HEK293 (cell line): ENCODE measurements at regions not wholly inside any gene's neighbourhood (a gene's known extent, or its start where the extent isn't known, plus 50 kb on each side); places are given as distances from the start of the nearest gene placed in this dataset.

Experiments
- CTCF ChIA-PET: fragments of 350-600 bp; formaldehyde crosslinking; extraction: SDS; loops from one replicate; lab custom pipeline; 2021; ENCODE audit warnings: antibody characterized with exemption; lab: Yijun Ruan, JAX
- POLR2A ChIA-PET: fragments of 300-600 bp; formaldehyde crosslinking; extraction: SDS; loops from one replicate; lab custom pipeline; 2020; ENCODE audit warnings: antibody characterized with exemption, inconsistent platforms; lab: Yijun Ruan, JAX
- H3K27ac ChIP-seq: fragments of 200-500 bp; sonication (Bioruptor generic); 2 replicates; pipeline ENCODE4 v1.5.1; 2014; ENCODE audit warnings: low read depth, low read length, control low read depth, inconsistent platforms; ENCODE audit errors: extremely low read depth
- H3K36me3 ChIP-seq, 2 experiments: fragments of 200-500 bp in 1 of 2; sonication (Bioruptor generic) in 1 of 2; 1 replicate in 1 of 2; 2 replicates in 1 of 2; pipeline ENCODE4 v1.5.1; 2014 to 2017; ENCODE audit warnings: inconsistent platforms in 2 of 2, low read length in 2 of 2; ENCODE audit not compliant: control insufficient read depth in 2 of 2, insufficient read depth in 1 of 2
- H3K4me1 ChIP-seq: fragments of 200-500 bp; sonication (Bioruptor generic); 2 replicates; pipeline ENCODE4 v1.5.1; 2014; ENCODE audit warnings: mild to moderate bottlenecking, low read length, inconsistent platforms; ENCODE audit not compliant: control insufficient read depth, insufficient read depth
- H3K4me3 ChIP-seq: 2 replicates; pipeline ENCODE4 v1.5.1; 2011; ENCODE audit warnings: low read depth, mild to moderate bottlenecking, control low read depth, low read length, moderate library complexity
- H3K9me3 ChIP-seq: fragments of 200-500 bp; sonication (Bioruptor generic); 2 replicates; pipeline ENCODE4 v1.5.1; 2014; ENCODE audit warnings: low read depth, low read length, inconsistent platforms; ENCODE audit not compliant: control insufficient read depth, insufficient read depth
- BCL11A ChIP-seq: fragments of 450-650 bp; formaldehyde crosslinking; IDR thresholded peaks from 2 replicates; pipeline ENCODE4 v1.5.1; 2016; ENCODE audit warnings: low read depth, missing biosample characterization, missing genetic modification characterization
- KLF1 ChIP-seq: fragments of 450-650 bp; formaldehyde crosslinking; IDR thresholded peaks from 2 replicates; pipeline ENCODE4 v1.5.1; 2016; ENCODE audit warnings: missing biosample characterization, missing genetic modification characterization
- MZF1 ChIP-seq: fragments of 450-650 bp; formaldehyde crosslinking; IDR thresholded peaks from 2 replicates; pipeline ENCODE4 v1.5.1; 2017; ENCODE audit warnings: missing biosample characterization, missing genetic modification characterization, borderline replicate concordance
- RBAK ChIP-seq: fragments of 450-650 bp; formaldehyde crosslinking; IDR thresholded peaks from 2 replicates; pipeline ENCODE4 v1.5.1; 2016; ENCODE audit warnings: missing biosample characterization, missing genetic modification characterization
- SP7 ChIP-seq: fragments of 450-650 bp; formaldehyde crosslinking; IDR thresholded peaks from 2 replicates; pipeline ENCODE4 v1.5.1; 2016; ENCODE audit warnings: missing biosample characterization, missing genetic modification characterization
- WT1 ChIP-seq: fragments of 450-650 bp; formaldehyde crosslinking; IDR thresholded peaks from 2 replicates; pipeline ENCODE4 v1.5.1; 2016; ENCODE audit warnings: missing biosample characterization, missing genetic modification characterization
- ZBTB20 ChIP-seq: fragments of 450-650 bp; formaldehyde crosslinking; IDR thresholded peaks from 2 replicates; pipeline ENCODE4 v1.5.1; 2016; ENCODE audit warnings: missing biosample characterization, missing genetic modification characterization
- ZBTB21 ChIP-seq: fragments of 450-650 bp; formaldehyde crosslinking; IDR thresholded peaks from 2 replicates; pipeline ENCODE4 v1.5.1; 2017; ENCODE audit warnings: missing biosample characterization, missing genetic modification characterization
- ZNF10 ChIP-seq: fragments of 450-650 bp; formaldehyde crosslinking; IDR thresholded peaks from 2 replicates; pipeline ENCODE4 v1.5.1; 2017; ENCODE audit warnings: missing biosample characterization, missing genetic modification characterization
- ZNF155 ChIP-seq: fragments of 450-650 bp; formaldehyde crosslinking; IDR thresholded peaks from 2 replicates; pipeline ENCODE4 v1.5.1; 2016; ENCODE audit warnings: missing biosample characterization, missing genetic modification characterization
- ZNF175 ChIP-seq: fragments of 450-650 bp; formaldehyde crosslinking; IDR thresholded peaks from 2 replicates; pipeline ENCODE4 v1.5.1; 2016; ENCODE audit warnings: missing biosample characterization, missing genetic modification characterization
- ZNF248 ChIP-seq: fragments of 450-650 bp; formaldehyde crosslinking; IDR thresholded peaks from 2 replicates; pipeline ENCODE4 v1.5.1; 2017; ENCODE audit warnings: missing biosample characterization, missing genetic modification characterization
- ZNF266 ChIP-seq: fragments of 450-650 bp; formaldehyde crosslinking; IDR thresholded peaks from 2 replicates; pipeline ENCODE4 v1.5.1; 2016; ENCODE audit warnings: missing biosample characterization, missing genetic modification characterization, low read depth
- ZNF354C ChIP-seq: fragments of 450-650 bp; formaldehyde crosslinking; IDR thresholded peaks from 2 replicates; pipeline ENCODE4 v1.5.1; 2016; ENCODE audit warnings: missing biosample characterization, missing genetic modification characterization, low read depth, borderline replicate concordance
- ZNF530 ChIP-seq: fragments of 450-650 bp; formaldehyde crosslinking; IDR thresholded peaks from 2 replicates; pipeline ENCODE4 v1.5.1; 2016; ENCODE audit warnings: low read depth, missing biosample characterization, missing genetic modification characterization
- ZNF548 ChIP-seq: fragments of 450-650 bp; formaldehyde crosslinking; IDR thresholded peaks from 2 replicates; pipeline ENCODE4 v1.5.1; 2016; ENCODE audit warnings: missing biosample characterization, missing genetic modification characterization
- ZNF585B ChIP-seq: fragments of 450-650 bp; formaldehyde crosslinking; IDR thresholded peaks from 2 replicates; pipeline ENCODE4 v1.5.1; 2016; ENCODE audit warnings: missing biosample characterization, missing genetic modification characterization
- ZNF610 ChIP-seq: fragments of 450-650 bp; formaldehyde crosslinking; IDR thresholded peaks from 2 replicates; pipeline ENCODE4 v1.5.1; 2016; ENCODE audit warnings: missing biosample characterization, missing genetic modification characterization, borderline replicate concordance
- ZNF621 ChIP-seq: fragments of 450-650 bp; formaldehyde crosslinking; IDR thresholded peaks from 2 replicates; pipeline ENCODE4 v1.5.1; 2017; ENCODE audit warnings: missing biosample characterization, missing genetic modification characterization
- ZNF768 ChIP-seq: fragments of 450-650 bp; formaldehyde crosslinking; IDR thresholded peaks from 2 replicates; pipeline ENCODE4 v1.5.1; 2018; ENCODE audit warnings: missing biosample characterization, mild to moderate bottlenecking, missing genetic modification characterization
- ZNF791 ChIP-seq: fragments of 450-650 bp; formaldehyde crosslinking; IDR thresholded peaks from 2 replicates; pipeline ENCODE4 v1.5.1; 2016; ENCODE audit warnings: missing biosample characterization, missing genetic modification characterization
- ZNF830 ChIP-seq: fragments of 450-650 bp; IDR thresholded peaks from 2 replicates; pipeline ENCODE4 v1.5.0; 2018; ENCODE audit warnings: missing biosample characterization, missing genetic modification characterization, low read depth, mild to moderate bottlenecking, moderate library complexity
- ZSCAN16 ChIP-seq: fragments of 450-650 bp; formaldehyde crosslinking; IDR thresholded peaks from 2 replicates; pipeline ENCODE4 v1.5.1; 2016; ENCODE audit warnings: missing biosample characterization, missing genetic modification characterization
- TF ChIP-seq, protein P1 (sequence below): fragments of 450-650 bp; formaldehyde crosslinking; IDR thresholded peaks from 2 replicates; pipeline ENCODE4 v1.5.1; 2016; ENCODE audit warnings: missing biosample characterization, missing genetic modification characterization
- TF ChIP-seq, protein P2 (sequence below): fragments of 450-650 bp; formaldehyde crosslinking; conservative IDR thresholded peaks from 2 replicates; pipeline ENCODE4 v1.5.1; 2016; ENCODE audit warnings: low read depth, missing biosample characterization, missing genetic modification characterization

DNA sequence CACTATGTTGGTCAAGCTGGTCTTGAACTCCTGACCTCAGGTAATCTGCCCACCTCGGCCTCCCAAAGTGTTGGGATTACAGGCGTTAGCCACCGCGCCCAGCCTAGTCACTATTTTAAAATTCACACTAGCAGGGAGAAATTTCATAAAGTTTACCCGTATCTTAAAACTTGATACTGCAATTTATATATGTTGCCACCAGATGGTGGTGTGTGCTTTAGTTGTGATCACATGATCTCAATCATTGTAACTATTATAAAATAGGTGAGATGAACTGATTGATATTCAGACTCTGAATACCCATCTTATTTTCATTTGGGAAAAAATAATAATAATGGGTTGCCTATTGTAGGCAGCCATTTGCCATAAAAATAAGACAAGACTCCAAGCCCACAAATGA is 1330.4 kb upstream of the WWC1 start (continued):
- TF ChIP-seq ZBTB20 (tag by site-specific recombination) (no peak), ZNF830 (tag by site-specific recombination) (no peak)

DNA sequence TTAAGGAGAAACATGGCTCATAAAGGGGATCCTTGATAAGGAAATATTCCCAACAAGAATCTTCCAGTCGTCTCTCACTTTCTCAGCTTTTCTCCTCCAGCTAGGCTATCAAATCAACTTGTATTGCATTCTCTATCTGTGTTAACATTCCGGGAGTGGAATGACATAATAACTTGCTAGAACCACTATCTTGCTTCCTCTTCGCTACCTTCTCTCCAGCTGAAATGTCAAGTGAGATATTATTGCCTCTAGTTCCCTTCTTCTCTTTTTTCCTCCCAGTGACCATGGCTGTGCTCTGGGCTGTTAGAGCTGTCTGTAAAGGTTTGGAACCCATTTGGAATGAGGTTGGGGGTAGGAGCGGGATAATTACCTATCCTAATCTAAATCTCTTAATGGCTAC is 1329.5 kb upstream of the WWC1 start:
- CTCF ChIA-PET = interaction anchor here (0.7 kb wide), 1 partner anchor 290 kb away, joined by 4 read pairs; no protein-coding TSS in a partner anchor
- TF ChIP-seq BCL11A (tag by site-specific recombination) = no peak
- TF ChIP-seq ZNF610 (tag by site-specific recombination) = no peak
- TF ChIP-seq ZNF621 (tag by site-specific recombination) = no peak
- TF ChIP-seq, protein P1, sequence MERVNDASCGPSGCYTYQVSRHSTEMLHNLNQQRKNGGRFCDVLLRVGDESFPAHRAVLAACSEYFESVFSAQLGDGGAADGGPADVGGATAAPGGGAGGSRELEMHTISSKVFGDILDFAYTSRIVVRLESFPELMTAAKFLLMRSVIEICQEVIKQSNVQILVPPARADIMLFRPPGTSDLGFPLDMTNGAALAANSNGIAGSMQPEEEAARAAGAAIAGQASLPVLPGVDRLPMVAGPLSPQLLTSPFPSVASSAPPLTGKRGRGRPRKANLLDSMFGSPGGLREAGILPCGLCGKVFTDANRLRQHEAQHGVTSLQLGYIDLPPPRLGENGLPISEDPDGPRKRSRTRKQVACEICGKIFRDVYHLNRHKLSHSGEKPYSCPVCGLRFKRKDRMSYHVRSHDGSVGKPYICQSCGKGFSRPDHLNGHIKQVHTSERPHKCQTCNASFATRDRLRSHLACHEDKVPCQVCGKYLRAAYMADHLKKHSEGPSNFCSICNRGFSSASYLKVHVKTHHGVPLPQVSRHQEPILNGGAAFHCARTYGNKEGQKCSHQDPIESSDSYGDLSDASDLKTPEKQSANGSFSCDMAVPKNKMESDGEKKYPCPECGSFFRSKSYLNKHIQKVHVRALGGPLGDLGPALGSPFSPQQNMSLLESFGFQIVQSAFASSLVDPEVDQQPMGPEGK (tag by site-specific recombination) = no peak
- TF ChIP-seq ZNF585B (tag by site-specific recombination) = no peak
- no peak for TF ChIP-seq ZNF548
- TF ChIP-seq, protein P2, sequence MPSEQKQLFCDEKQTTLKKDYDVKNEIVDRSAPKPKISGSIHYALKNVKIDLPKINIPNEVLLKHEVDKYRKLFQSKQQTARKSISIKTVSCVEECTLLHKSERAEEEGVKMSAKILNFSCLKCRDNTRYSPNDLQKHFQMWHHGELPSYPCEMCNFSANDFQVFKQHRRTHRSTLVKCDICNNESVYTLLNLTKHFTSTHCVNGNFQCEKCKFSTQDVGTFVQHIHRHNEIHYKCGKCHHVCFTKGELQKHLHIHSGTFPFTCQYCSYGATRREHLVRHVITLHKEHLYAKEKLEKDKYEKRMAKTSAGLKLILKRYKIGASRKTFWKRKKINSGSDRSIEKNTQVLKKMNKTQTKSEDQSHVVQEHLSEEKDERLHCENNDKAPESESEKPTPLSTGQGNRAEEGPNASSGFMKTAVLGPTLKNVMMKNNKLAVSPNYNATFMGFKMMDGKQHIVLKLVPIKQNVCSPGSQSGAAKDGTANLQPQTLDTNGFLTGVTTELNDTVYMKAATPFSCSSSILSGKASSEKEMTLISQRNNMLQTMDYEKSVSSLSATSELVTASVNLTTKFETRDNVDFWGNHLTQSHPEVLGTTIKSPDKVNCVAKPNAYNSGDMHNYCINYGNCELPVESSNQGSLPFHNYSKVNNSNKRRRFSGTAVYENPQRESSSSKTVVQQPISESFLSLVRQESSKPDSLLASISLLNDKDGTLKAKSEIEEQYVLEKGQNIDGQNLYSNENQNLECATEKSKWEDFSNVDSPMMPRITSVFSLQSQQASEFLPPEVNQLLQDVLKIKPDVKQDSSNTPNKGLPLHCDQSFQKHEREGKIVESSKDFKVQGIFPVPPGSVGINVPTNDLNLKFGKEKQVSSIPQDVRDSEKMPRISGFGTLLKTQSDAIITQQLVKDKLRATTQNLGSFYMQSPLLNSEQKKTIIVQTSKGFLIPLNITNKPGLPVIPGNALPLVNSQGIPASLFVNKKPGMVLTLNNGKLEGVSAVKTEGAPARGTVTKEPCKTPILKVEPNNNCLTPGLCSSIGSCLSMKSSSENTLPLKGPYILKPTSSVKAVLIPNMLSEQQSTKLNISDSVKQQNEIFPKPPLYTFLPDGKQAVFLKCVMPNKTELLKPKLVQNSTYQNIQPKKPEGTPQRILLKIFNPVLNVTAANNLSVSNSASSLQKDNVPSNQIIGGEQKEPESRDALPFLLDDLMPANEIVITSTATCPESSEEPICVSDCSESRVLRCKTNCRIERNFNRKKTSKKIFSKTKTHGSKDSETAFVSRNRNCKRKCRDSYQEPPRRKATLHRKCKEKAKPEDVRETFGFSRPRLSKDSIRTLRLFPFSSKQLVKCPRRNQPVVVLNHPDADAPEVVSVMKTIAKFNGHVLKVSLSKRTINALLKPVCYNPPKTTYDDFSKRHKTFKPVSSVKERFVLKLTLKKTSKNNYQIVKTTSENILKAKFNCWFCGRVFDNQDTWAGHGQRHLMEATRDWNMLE (tag by site-specific recombination) = no peak
- no peak for TF ChIP-seq ZNF768 (tag by site-specific recombination)
- TF ChIP-seq WT1 (tag by site-specific recombination) = no peak
- TF ChIP-seq ZNF175 (tag by site-specific recombination) = no peak
- no peak for TF ChIP-seq ZBTB21 (tag by site-specific recombination)
- no peak for TF ChIP-seq ZSCAN16
- H3K36me3 ChIP-seq = no peaks in the 10 kb centered on the region
- no peak overlapping the region for H3K4me3 ChIP-seq
- no peak overlapping the region for H3K27ac ChIP-seq
- H3K9me3 ChIP-seq = no peaks in the 10 kb centered on the region
- POLR2A ChIA-PET = no interaction called here
- H3K4me1 ChIP-seq = no peaks in the 10 kb centered on the region

DNA sequence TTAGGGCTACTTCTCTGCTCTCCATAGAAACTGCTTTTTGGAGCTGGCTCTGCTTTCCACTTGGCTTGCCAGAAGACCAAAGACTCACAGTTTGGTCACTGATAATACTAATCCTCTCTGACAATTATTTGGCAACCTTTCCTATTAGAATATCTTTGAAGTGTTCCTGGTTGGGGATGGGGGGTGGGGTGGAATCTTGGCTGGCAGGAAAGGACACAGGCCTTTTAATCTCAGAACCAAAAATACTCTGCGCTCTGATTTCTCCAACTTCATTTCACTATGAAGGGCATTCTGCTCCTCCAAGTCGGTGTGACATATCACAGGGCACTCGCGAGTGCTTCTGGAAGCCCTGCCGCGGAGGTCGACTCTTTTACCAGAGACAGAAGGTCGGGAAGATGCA is 1329.0 kb upstream of the WWC1 start:
- Histone ChIP-seq H3K4me1 (no peaks in the 10 kb centered on the region), H3K27ac (no peak overlapping the region), H3K36me3 (no peaks in the 10 kb centered on the region), H3K4me3 (no peak overlapping the region), H3K9me3 (no peaks in the 10 kb centered on the region)
- TF ChIP-seq ZNF610 (tag by site-specific recombination) = no peak
- no peak for TF ChIP-seq RBAK (tag by site-specific recombination)
- TF ChIP-seq ZNF266 (tag by site-specific recombination) = no peak
- TF ChIP-seq ZNF530 (tag by site-specific recombination) = no peak
- TF ChIP-seq KLF1 = no peak
- no peak for TF ChIP-seq MZF1
- no peak for TF ChIP-seq ZNF791 (tag by site-specific recombination)
- no peak for TF ChIP-seq ZNF248 (tag by site-specific recombination)
- no peak for TF ChIP-seq ZNF155 (tag by site-specific recombination)
- no peak for TF ChIP-seq ZNF354C (tag by site-specific recombination)
- TF ChIP-seq ZNF10 (tag by site-specific recombination) = no peak
- TF ChIP-seq SP7 = no peak
- ChIA-PET POLR2A (no interaction called here), CTCF (interaction anchor here (0.7 kb wide), 1 partner anchor 290 kb away, joined by 4 read pairs; no protein-coding TSS in a partner anchor)
